Midbrain (tissue), 1 donor: ENCODE measurements at regions not wholly inside any gene's neighbourhood (a gene's known extent, or its start where the extent isn't known, plus 50 kb on each side); places are given as distances from the start of the nearest gene placed in this dataset.
"Not testable (repeated sequence)": the region's sequence is repeated elsewhere in the genome, so short reads cannot be mapped to it uniquely, and the experiment has no call there.

ENCODE experiments used
- DNase-seq: peaks from one replicate; lab custom pipeline; 2025; lab: John Stamatoyannopoulos, UW

GRCh38 chrX:46366381-46367207, 178.6 kb downstream of the ZNF674 start:
- DNase-seq, result no peak

- DNase-seq, result no peak
Observed at GRCh38 chrX:46354481-46354880, 190.7 kb downstream of the ZNF674 start.

- no peak for DNase-seq
Observed at GRCh38 chrX:46341767-46342322, 203.4 kb downstream of the ZNF674 start.

- DNase-seq, result no peak
Observed at GRCh38 chrX:46340696-46341095, 204.5 kb downstream of the ZNF674 start.

- DNase-seq, result no peak
Observed at GRCh38 chrX:46333550-46333949, 211.7 kb downstream of the ZNF674 start.

DNA sequence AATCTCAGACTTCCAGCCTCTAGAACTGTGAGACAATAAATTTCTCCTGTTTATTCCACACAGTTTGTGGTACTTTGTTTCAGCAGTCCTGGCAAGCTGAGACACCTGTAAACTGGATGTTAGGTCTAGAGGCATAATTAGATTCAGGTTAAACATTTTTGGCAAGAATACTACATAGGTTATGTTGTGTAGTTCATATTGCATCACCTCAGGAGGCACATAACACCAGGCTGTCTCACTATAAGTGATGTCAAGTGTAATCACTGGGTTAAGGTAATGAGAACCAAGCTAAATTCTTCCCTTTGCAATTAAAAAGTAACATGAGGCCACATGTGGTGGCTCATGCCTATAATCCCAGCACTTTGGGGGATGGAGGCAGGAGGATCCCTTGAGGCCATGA, 214.2 kb downstream of the ZNF674 start:
- no peak for DNase-seq

- DNase-seq, result no peak
Observed at GRCh38 chrX:46330513-46330912, 214.7 kb downstream of the ZNF674 start.

GRCh38 chrX:46328133-46328532, 217.1 kb downstream of the ZNF674 start:
- DNase-seq, result no peak

- no peak for DNase-seq
Observed at GRCh38 chrX:46327566-46328115, 217.6 kb downstream of the ZNF674 start.

DNA sequence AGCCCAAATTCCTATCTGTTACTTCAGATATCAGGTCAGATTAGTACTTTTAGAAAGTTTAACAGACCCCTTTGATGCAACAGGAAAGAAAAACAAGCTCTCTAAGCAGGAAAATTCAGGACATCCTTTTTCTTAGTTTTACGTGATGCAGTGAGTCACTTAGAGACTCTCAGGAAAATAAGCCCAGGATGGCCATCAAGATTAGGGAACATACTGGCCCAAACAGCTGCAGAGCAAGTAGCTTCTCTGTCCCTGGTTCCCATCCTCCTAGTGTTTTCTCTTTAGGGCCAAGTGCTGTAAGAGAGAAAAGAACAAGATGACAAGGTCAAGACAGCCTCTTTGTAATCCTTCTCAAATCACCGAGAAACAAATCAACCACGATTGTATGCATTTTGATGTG, 219.1 kb downstream of the ZNF674 start:
- DNase-seq, result no peak

DNA sequence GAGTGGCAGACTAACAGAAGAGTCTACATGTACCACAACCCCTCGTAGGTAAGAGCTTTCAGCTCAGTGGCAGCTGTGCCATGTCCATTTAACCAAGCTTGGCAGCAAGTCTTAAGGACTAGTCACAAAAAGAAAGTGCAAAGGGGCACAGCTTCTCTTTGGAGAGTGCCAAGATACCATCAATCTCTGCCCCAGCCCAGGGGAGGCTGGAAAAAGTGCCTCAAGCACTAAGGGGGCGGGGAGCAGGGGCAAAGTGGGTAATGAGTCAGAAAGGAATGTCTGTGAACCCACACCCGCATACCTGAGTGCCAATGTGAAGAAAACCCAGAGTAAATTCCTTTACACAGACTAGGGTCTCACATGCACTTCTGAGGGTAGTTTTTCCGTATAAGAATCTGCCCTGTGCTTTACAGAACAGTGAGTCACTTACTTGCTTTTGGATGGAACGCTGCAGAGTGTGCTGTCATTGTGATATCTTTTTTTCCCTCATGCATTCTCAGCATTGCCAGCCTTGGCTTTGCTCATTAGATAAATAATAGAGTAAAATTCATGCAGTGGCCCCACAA, 219.8 kb downstream of the ZNF674 start:
- DNase-seq, result no peak

DNA sequence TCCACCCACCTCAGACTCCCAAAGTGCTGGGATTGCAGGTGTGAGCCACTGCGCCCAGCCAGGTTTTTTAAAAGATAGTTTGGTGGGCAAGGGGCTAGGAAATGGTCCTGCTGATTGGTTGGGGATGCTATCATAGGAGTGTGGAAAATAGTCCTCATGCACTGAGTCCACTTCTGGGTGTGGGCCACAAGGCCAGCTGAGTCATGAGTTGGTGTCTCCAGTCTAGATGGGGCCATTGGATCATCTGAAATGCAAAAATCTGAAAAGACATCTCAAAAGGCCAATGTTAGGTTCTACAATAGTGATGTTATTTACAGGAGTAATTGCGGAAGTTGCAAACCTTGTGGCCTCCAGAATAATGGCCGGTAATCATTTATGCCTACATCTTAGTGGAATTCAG, 221.1 kb downstream of the ZNF674 start:
- DNase-seq, result no peak

- not testable (repeated sequence) for DNase-seq
Observed at GRCh38 chrX:46322929-46323328, 222.3 kb downstream of the ZNF674 start.

DNA sequence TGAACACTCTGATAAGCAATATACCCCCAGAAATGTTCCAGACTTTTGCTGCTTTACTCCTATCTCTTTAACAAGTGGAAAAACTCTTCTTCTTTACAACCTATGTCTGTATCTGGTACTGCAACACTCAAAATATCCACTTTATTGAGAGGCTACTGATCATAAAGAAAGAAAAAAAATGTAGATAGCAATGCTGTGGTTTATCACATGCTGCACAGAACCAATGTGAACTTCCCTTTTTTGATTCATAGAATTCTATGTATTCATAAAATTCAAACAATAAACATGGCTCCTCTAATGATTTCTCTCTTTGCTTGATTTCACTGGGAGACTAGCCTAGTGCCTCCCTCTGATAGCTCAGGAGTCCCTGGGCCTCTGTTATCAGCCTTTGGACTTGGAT, 223.5 kb downstream of the ZNF674 start:
- DNase-seq, result no peak

DNA sequence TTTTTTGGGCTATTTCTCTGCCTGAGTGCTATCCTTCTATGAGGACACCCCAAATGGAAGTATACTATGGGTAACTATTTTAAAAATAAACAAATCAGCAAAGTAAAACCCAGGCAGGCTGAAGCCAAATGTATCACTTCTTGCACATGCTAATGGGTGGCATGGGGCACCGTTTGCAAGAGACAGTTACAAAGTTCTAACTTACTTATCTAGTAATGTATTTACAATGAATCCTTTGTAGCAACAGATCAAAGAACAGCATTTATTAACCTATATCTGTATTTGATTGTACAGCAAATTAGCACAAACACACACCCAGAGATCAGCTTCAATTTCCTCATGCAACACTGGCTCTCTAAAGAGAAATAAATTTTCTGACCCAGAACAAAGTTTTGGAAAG, 225.5 kb downstream of the ZNF674 start:
- DNase-seq, result no peak

DNA sequence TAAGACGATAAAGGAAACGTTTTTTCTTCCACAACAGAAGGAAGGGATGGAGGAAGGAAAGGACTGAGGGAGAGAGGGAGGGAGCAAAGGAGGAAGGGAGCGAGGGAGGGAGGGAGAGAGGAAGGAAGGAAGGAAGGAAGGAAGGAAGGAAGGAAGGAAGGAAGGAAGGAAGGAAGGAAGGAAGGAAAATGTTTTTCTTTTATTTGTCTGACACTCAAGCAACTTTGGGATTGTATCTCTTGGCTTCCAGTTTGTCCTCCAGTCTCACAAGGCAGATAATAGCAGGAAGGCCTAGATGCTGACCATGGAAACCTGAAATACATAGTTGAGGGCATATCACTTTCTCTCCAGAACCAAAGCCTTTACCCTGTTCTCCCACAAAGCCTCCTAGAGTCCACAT, 226.7 kb downstream of the ZNF674 start:
- no peak for DNase-seq

DNA sequence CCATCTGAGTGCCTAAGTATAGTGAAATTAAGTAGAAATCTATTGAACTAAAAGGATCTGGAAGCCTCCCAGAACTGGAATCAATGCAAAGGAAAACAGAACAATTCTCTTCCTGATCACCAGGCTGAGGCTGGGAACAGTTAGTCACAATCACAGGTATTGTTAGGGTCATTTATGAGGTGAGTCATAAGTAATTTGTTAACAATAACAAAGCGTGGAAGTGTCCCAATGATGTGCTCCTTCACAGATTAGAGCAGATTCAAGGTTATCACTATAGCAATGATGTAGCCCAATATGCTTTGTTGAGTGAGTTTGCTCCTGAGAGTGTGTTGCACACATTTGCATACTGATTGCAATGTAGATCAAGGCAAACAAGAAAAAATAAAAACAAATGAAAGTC, 228.1 kb downstream of the ZNF674 start:
- DNase-seq, result no peak

DNA sequence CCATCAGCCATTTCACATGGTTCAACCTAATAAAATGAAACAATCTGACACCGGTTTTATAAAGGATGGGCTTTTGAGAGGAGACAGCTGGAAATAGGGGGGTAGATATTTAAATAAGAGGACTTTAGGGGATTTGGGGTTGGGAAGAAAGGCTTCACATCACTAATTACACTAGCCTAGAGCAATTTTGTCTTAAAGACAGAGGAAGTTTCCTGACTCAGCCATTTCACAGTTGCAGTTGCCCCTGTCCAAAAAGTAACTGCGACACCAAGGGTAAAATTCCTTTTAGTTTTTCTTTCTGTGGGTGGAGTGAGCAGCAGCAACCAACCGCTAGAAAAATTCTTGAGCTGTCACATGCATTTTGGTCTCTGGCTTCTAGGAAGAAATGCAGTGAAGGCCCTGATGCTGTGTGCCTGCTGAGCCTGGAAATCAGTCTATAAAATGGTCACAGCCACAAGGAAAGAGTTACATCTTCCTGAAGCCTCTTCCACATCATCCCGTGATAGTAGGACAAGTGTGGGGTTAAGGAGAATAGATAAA, 233.6 kb downstream of the ZNF674 start:
- DNase-seq, result no peak

DNA sequence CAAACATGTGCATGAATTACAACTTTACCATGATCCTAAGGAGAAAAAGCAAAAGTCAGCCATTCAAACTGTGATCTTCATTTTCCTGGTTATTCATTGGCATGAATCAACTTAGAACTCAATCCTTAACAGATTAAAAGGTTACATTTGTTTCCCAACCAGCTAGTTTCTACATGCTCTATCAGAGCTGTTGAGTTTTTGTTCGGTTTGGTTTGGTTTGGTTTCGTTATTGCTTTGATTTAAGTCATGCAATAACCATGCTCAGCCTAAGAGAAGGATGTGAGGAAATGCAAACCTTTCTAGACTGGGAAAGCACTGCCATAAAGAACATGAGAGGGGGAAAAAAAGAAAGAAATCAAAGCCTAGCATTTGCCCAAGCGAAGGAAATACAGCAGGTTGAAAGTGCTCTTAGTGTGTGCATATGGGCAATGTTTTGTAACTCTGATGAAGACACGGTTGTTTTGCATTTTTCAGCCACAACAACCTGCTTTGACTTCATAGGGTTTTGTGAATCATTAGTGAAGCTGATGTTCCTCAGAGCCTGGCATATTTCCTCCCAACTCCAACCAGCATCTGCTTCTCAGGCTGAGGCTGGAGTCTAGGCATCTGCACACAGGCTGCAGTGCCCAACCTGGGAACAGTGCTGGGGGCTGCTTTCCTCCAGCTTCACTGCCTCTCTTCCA, 234.3 kb downstream of the ZNF674 start:
- DNase-seq, result no peak

- no peak for DNase-seq
Observed at GRCh38 chrX:46308110-46308509, 237.1 kb downstream of the ZNF674 start.

DNA sequence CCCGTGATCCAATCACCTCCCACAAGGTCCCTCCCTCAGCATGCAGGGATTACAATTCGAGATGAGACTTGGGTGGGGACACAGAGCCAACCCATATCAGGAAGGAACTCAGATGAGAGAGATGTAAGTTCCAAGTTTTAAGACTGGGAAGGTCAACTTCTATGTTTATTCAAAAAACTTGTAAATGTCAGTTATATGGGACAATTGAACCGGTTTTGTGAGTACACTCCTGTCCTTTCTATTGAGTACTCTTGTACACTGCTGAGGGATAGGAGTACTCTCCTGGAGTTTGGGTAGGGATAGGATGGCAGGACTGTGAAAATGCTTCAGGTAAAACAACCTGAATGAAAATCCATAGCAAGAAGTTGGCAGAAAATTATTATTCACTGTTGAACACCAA, 239.1 kb downstream of the ZNF674 start:
- DNase-seq, result no peak

DNA sequence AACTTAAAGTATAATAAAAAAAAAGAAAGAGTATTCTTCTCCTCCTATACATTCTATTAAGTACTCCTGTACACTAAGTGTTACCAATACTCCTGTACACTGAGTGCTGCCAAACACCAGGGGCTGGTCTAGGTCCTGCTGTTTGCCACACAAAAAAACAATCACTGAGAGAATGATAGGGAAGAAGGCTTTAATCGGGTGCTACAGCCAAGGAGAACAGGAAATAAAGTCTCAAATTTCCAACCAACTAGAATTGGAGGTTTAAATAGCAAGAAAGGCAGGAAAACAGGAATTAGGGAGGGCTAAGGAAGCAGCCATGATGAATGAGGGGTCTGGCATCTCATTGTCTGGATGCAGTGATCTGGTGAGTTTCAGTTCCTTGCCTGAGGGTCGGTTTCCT, 239.8 kb downstream of the ZNF674 start:
- no peak for DNase-seq
